IMR-90 (cell line): ENCODE measurements at regions not wholly inside any gene's neighbourhood (a gene's known extent, or its start where the extent isn't known, plus 50 kb on each side); places are given as distances from the start of the nearest gene placed in this dataset.

ENCODE experiments used
- ATAC-seq: fragments of 200-7000 bp; cut with Tn5 transposase; 2 replicates; pipeline ENCODE4 v1.9.1; 2020; ENCODE audit warnings: low read depth, mild to moderate bottlenecking, moderate library complexity
- BruUV-seq: library from RNA; stranded (reverse); fragments of 400-500 nt; replicated peaks from 2 replicates; lab custom pipeline; 2021; lab: Mats Ljungman, UMichigan
- CTCF ChIA-PET: fragments of 300-600 bp; formaldehyde crosslinking; extraction: SDS; loops from one replicate; lab custom pipeline; 2021; ENCODE audit warnings: antibody characterized with exemption; lab: Yijun Ruan, JAX
- POLR2A ChIA-PET: fragments of 300-600 bp; sonication (Branson Sonifier 250); formaldehyde crosslinking; loops from one replicate; lab custom pipeline; 2022; ENCODE audit warnings: antibody characterized with exemption; ENCODE audit not compliant: unreplicated experiment; lab: Charles Lee
- DNase-seq: peaks from one replicate; pipeline ENCODE4 v3.0.0; 2013
- H2AFZ ChIP-seq: replicated peaks from 2 replicates; pipeline ENCODE3; 2013; ENCODE audit warnings: low read length, mild to moderate bottlenecking; ENCODE audit not compliant: poor library complexity
- H2AK5ac ChIP-seq: 2 replicates; pipeline ENCODE4 v1.6.1; 2013; ENCODE audit warnings: low read depth, low read length, inconsistent platforms
- H2AK9ac ChIP-seq: replicated peaks from 2 replicates; pipeline ENCODE3; 2013; ENCODE audit warnings: mild to moderate bottlenecking, low read depth, low read length, moderate library complexity; ENCODE audit not compliant: poor library complexity
- H2BK120ac ChIP-seq: 2 replicates; pipeline ENCODE4 v1.6.1; 2013; ENCODE audit warnings: low read depth, low read length, inconsistent platforms
- H2BK15ac ChIP-seq: 3 replicates; pipeline ENCODE4 v1.6.1; 2013; ENCODE audit warnings: low read depth, low read length, inconsistent platforms
- H2BK20ac ChIP-seq: 2 replicates; pipeline ENCODE4 v1.6.1; 2013; ENCODE audit warnings: low read depth, mild to moderate bottlenecking, inconsistent platforms, low read length, moderate library complexity
- H2BK5ac ChIP-seq: 2 replicates; pipeline ENCODE4 v1.6.1; 2013; ENCODE audit warnings: mild to moderate bottlenecking, low read depth, low read length, inconsistent platforms; ENCODE audit not compliant: poor library complexity, severe bottlenecking
- H3K14ac ChIP-seq: replicated peaks from 2 replicates; pipeline ENCODE4 v1.6.1; 2013; ENCODE audit warnings: low read depth, low read length, inconsistent platforms
- H3K18ac ChIP-seq: 2 replicates; pipeline ENCODE4 v1.6.1; 2013; ENCODE audit warnings: low read depth, low read length, control low read depth
- H3K23ac ChIP-seq: 2 replicates; pipeline ENCODE4 v1.6.1; 2013; ENCODE audit warnings: low read depth, low read length, inconsistent platforms
- H3K27ac ChIP-seq: 2 replicates; pipeline ENCODE4 v1.5.1; 2013; ENCODE audit warnings: mild to moderate bottlenecking, control low read depth, low read length; ENCODE audit not compliant: insufficient read depth
- H3K27me3 ChIP-seq: 2 replicates; pipeline ENCODE4 v1.6.1; 2013; ENCODE audit warnings: low read length; ENCODE audit not compliant: control insufficient read depth, insufficient read depth
- H3K36me3 ChIP-seq: 2 replicates; pipeline ENCODE4 v1.6.1; 2013; ENCODE audit warnings: low read length, mixed read lengths; ENCODE audit not compliant: control insufficient read depth, insufficient read depth
- H3K4ac ChIP-seq: 2 replicates; pipeline ENCODE4 v1.6.1; 2013; ENCODE audit warnings: low read depth, low read length, inconsistent platforms
- H3K4me1 ChIP-seq: 2 replicates; pipeline ENCODE4 v1.6.1; 2013; ENCODE audit warnings: low read length, mixed read lengths; ENCODE audit not compliant: control insufficient read depth, insufficient read depth
- H3K4me2 ChIP-seq: 2 replicates; pipeline ENCODE4 v1.6.1; 2013; ENCODE audit warnings: low read depth, mild to moderate bottlenecking, control low read depth, low read length, moderate library complexity
- H3K4me3 ChIP-seq: 2 replicates; pipeline ENCODE4 v1.5.1; 2013; ENCODE audit warnings: low read depth, mild to moderate bottlenecking, control low read depth, low read length, moderate library complexity; ENCODE audit not compliant: insufficient read depth
- H3K56ac ChIP-seq: 2 replicates; pipeline ENCODE4 v1.6.1; 2013; ENCODE audit warnings: low read length, inconsistent platforms; ENCODE audit not compliant: insufficient read depth; ENCODE audit errors: extremely low read depth
- H3K79me1 ChIP-seq, 2 experiments: 2 replicates each; pipeline ENCODE4 v1.6.1; 2013; ENCODE audit warnings: low read length in 2 of 2, inconsistent platforms in 1 of 2, low read depth in 1 of 2
- H3K9ac ChIP-seq: 2 replicates; pipeline ENCODE4 v1.6.1; 2013; ENCODE audit warnings: low read depth, low read length, control low read depth
- H3K9me1 ChIP-seq: 2 replicates; pipeline ENCODE4 v1.6.1; 2013; ENCODE audit warnings: low read length, inconsistent platforms; ENCODE audit not compliant: insufficient read depth
- H3K9me3 ChIP-seq: 2 replicates; pipeline ENCODE4 v1.6.1; 2013; ENCODE audit warnings: low read length; ENCODE audit not compliant: control insufficient read depth, insufficient read depth
- H4K20me1 ChIP-seq: 2 replicates; pipeline ENCODE4 v1.6.1; 2013; ENCODE audit warnings: low read length, inconsistent platforms; ENCODE audit not compliant: insufficient read depth
- H4K5ac ChIP-seq: 2 replicates; pipeline ENCODE4 v1.6.1; 2013; ENCODE audit warnings: mild to moderate bottlenecking, low read depth, low read length, control low read depth
- H4K8ac ChIP-seq, 2 experiments: 2 replicates each; pipeline ENCODE4 v1.6.1; 2013; ENCODE audit warnings: low read depth in 2 of 2, low read length in 2 of 2, control low read depth in 1 of 2, inconsistent platforms in 1 of 2
- H4K91ac ChIP-seq: 2 replicates; pipeline ENCODE4 v1.6.1; 2013; ENCODE audit warnings: low read depth, low read length, inconsistent platforms; ENCODE audit not compliant: insufficient read depth
- FOS ChIP-seq: fragments of 150-350 bp; IDR thresholded peaks from 2 replicates; pipeline ENCODE4 v1.6.1; 2016; ENCODE audit warnings: low read depth, low read length
- MXI1 ChIP-seq: IDR thresholded peaks from 2 replicates; pipeline ENCODE4 v1.6.1; 2012; ENCODE audit warnings: low read depth, mild to moderate bottlenecking, low read length, moderate library complexity, borderline replicate concordance
- RAD21 ChIP-seq: IDR thresholded peaks from 2 replicates; pipeline ENCODE4 v1.6.1; 2012; ENCODE audit warnings: low read length, improper control_type of control experiment
- WGBS, 2 experiments: methylation state at CpG; one replicate each; pipeline versions ENCODE4 v1.1.5 to v1.1.7; 2013; ENCODE audit warnings: missing lambda C conversion rate in 2 of 2; ENCODE audit not compliant: insufficient read length in 1 of 2; ENCODE audit errors: extremely low coverage in 2 of 2; 5-methylcytosine and 5-hydroxymethylcytosine counted together
- dilution Hi-C: fragments of 300-500 bp; cut with HindIII; formaldehyde crosslinking; loops from one replicate; pipeline ENCODE4 v1.14.3; 2018; ENCODE audit warnings: low sequenced_read_pairs; ENCODE audit not compliant: unreplicated experiment
- in situ Hi-C: fragments of 300-500 bp; cut with MboI; formaldehyde crosslinking; loops from 3 replicates; pipeline ENCODE4 v1.14.3; 2019; ENCODE audit warnings: low sequenced_read_pairs, inconsistent platforms, mixed read lengths
- intact Hi-C: fragments of 100-400 bp; cut with micrococcal nuclease; formaldehyde crosslinking; loops from 2 replicates; pipeline ENCODE4 v1.10.0; 2022

DNA sequence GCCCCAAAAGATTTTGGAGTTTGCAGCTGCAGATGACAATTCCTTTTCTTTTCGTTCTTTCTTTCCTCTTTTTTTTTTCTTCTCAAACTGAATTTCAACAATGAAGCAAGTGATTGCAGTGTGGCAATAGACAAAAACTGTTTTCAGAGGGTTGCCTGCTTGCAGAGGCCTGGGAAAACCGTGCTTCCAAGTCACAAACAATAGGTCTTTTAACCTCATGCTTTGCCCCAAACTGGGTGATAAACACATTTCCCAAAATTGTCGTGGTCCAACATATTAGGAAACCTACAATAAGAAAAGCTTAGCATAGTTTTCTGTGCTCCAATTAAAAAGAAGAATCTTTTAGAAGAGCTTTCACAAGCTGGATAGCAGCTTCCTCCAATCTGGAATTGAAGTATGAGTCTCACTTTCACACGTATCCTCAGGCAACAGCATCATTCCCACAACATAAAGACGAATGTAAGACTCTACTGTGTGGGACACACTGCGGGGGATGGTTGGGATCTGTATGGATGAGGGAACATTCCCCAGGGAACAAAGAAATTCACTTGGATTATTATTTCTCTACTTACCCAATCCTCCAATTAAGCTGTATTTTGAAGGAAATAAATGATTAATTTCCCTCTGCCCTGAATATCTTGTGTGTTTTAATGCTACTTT lies 656.1 kb downstream of the RNF144A start:
- ATAC-seq (no peak), DNase-seq (no peak)
- no peaks in the 10 kb centered on the region; the same call in 1 of the 2 replicates for H3K9me3 ChIP-seq
- WGBS, 2 experiments, result no CpG with 5 or more reads among the region's 6 CpGs
- no peak overlapping the region for H3K4me2 ChIP-seq
- no peak overlapping the region for H2AK9ac ChIP-seq
- H4K5ac ChIP-seq, result no peak overlapping the region
- no peak overlapping the region for H3K9ac ChIP-seq
- no peak overlapping the region for H2BK5ac ChIP-seq
- in situ Hi-C loops (no loop called here), dilution Hi-C loops (no loop called here), intact Hi-C loops (no loop called here)
- no peaks in the 10 kb centered on the region for H3K4me1 ChIP-seq
- H3K14ac ChIP-seq, result no peak overlapping the region
- no peak overlapping the region for H2BK120ac ChIP-seq
- H4K20me1 ChIP-seq, result no peaks in the 10 kb centered on the region
- no TSS peak for BruUV-seq
- no peak overlapping the region for H3K56ac ChIP-seq
- H3K9me1 ChIP-seq, result no peaks in the 10 kb centered on the region
- no peak overlapping the region for H3K18ac ChIP-seq
- H3K27me3 ChIP-seq, result no peaks in the 10 kb centered on the region
- no peaks in the 10 kb centered on the region for H3K79me1 ChIP-seq
- no peak overlapping the region for H3K4ac ChIP-seq
- H3K23ac ChIP-seq, result no peak overlapping the region
- H3K4me3 ChIP-seq, result no peak overlapping the region
- H4K91ac ChIP-seq, result no peak overlapping the region
- H2BK15ac ChIP-seq, result no peak overlapping the region
- ChIA-PET CTCF (no interaction called here), POLR2A (no interaction called here)
- no peak overlapping the region for H3K27ac ChIP-seq
- H4K8ac ChIP-seq, result no peak overlapping the region
- no peak overlapping the region for H2AK5ac ChIP-seq
- no peak overlapping the region for H2AFZ ChIP-seq
- TF ChIP-seq FOS (no peak), RAD21 (no peak), MXI1 (no peak)
- H2BK20ac ChIP-seq, result no peak overlapping the region
- no peaks in the 10 kb centered on the region for H3K36me3 ChIP-seq
